Keratinocyte (primary cell): ENCODE measurements at regions not wholly inside any gene's neighbourhood (a gene's known extent, or its start where the extent isn't known, plus 50 kb on each side); places are given as distances from the start of the nearest gene placed in this dataset.

Experiments
- EZH2 ChIP-seq: IDR thresholded peaks from one replicate; pipeline ENCODE4 v1.6.1; 2012; ENCODE audit warnings: inconsistent platforms, mild to moderate bottlenecking, low read length, moderate library complexity
- TF ChIP-seq, protein P1 (sequence below), 3 experiments: IDR thresholded peaks in 1 of 3; conservative IDR thresholded peaks in 1 of 3; optimal IDR thresholded peaks in 1 of 3; 2 replicates in 2 of 3; 3 replicates in 1 of 3; pipeline versions ENCODE3 to v1.5.1; 2011; ENCODE audit warnings: low read length in 3 of 3, mild to moderate bottlenecking in 3 of 3, moderate library complexity in 2 of 3, control low read depth in 1 of 3, inconsistent platforms in 1 of 3; ENCODE audit not compliant: insufficient read depth in 2 of 3; ENCODE audit errors: extremely low read depth in 1 of 3

DNA sequence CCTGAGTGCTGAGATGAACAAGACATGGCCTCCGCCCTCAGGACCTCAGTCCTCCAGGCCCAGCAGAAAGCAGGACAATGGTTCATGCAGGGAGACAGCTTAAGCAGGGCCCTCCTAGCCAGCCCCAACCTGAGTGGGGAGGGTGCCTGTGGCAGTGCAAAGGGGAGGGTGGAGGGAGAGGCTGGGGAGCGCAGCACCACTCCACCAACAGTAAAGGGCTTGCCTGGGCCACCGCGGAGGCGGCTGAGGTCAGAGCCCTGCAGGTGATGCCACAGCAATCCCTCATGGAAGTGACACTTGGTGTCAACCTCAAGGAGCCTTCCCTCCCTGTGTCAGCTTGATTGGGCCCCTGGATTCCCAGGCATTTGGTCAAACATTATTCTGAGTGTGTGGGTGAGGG is 89.0 kb upstream of the TCERG1L start:
- TF ChIP-seq EZH2 = no peak
- TF ChIP-seq, protein P1, sequence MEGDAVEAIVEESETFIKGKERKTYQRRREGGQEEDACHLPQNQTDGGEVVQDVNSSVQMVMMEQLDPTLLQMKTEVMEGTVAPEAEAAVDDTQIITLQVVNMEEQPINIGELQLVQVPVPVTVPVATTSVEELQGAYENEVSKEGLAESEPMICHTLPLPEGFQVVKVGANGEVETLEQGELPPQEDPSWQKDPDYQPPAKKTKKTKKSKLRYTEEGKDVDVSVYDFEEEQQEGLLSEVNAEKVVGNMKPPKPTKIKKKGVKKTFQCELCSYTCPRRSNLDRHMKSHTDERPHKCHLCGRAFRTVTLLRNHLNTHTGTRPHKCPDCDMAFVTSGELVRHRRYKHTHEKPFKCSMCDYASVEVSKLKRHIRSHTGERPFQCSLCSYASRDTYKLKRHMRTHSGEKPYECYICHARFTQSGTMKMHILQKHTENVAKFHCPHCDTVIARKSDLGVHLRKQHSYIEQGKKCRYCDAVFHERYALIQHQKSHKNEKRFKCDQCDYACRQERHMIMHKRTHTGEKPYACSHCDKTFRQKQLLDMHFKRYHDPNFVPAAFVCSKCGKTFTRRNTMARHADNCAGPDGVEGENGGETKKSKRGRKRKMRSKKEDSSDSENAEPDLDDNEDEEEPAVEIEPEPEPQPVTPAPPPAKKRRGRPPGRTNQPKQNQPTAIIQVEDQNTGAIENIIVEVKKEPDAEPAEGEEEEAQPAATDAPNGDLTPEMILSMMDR (optimal IDR thresholded peaks at IDR 0.05 in 1 of 3, IDR thresholded peaks at IDR 0.05 in 1 of 3, conservative IDR thresholded peaks at IDR 0.05 in 1 of 3; ENCODE audit: extremely low read depth in 1 of 3, insufficient read depth in 2 of 3, low read length in 3 of 3) = no peak
